ENCODE measurements at regions not wholly inside any gene's neighbourhood (a gene's known extent, or its start where the extent isn't known, plus 50 kb on each side); places are given as distances from the start of the nearest gene placed in this dataset.

GRCh38 chr22:47474895-47475294, 712.4 kb downstream of the TBC1D22A start:
- ATAC-seq, result no peak

- no peak for ATAC-seq
These were observed 712.0 kb downstream of the TBC1D22A start for GRCh38 chr22:47474464-47474863.

DNA sequence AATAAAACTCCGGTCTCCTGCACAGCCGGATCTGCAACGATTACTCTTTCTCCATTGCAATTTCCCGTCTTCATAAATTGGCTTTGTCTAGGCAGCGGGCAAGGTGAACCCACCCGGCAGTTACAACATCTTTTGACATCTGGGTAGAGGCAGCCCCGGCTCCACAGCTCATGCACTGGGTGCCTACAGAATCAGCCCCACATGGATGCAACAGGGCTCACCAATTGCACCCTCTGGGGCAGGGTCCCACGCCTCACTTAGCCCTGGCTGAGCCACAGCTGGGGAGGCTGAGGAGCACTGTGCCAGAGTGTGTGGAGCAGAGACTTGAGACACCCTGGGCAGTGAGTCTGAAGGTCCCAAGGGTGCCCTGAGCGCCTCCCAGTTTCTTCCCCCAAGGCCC, 710.2 kb downstream of the TBC1D22A start:
- no peak for ATAC-seq

GRCh38 chr22:47471406-47471805, 709.0 kb downstream of the TBC1D22A start:
- no peak for ATAC-seq

DNA sequence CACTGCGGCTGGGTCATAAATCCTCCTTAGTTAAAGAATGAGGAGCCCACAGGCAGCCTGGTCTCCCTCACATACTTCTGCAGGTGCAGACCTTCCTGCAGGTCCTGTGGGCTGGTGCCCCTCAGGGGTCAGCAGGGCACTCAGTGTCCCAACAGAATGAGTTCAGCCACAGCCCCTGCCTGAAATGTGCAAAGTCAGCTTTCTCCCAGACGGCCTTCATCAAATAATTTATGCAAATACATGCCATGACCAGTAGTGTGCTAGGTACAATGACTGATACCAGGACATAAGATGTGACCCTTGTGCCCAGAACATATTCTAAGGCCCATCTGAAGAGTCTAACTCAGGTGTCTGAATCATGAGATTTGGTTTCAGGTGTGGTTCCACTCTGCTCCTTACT, 703.4 kb downstream of the TBC1D22A start:
- ATAC-seq, result no peak

DNA sequence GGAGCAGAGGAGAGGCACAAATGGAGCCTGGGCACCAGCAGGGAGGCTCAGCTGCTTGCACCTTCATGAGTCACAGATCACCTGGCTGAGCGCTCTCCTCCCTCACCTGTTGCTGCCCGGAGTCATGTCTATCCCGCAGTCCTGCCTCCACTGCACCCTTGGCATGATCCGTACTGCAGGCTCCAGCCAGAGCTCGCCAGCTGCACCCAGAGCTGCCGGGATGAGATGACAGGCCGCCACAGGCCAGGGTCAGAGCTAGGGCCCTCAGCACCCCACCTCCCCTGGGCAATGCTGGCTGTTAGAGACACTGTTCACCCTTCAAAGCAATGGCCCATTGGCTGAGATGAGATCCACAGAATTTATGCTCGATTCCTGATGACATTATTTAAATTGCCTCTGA, 702.8 kb downstream of the TBC1D22A start:
- no peak for ATAC-seq

GRCh38 chr22:47463220-47463619, 700.8 kb downstream of the TBC1D22A start:
- ATAC-seq, result no peak

- no peak for ATAC-seq
These were observed 698.4 kb downstream of the TBC1D22A start for GRCh38 chr22:47460861-47461260.

DNA sequence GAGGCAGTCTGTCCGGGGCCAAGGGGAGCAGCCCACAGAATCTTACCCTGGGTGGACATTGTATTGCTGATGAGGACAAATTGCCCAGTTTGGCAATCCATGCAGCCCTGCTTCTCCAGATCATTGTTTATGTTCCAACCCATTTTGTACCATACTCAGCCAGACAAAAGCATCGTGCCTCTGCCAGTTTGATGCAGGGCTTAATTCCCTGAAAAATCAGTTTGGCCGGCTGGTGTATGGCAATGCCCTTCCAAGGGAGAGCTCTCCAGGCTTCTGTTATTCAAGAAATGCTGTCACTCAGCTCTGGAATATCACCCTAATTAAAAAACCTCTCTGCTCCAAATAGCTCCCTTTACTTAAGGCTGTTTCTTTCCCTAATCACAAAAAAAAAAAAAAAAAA, 697.7 kb downstream of the TBC1D22A start:
- ATAC-seq, result no peak

GRCh38 chr22:47458348-47458747, 695.9 kb downstream of the TBC1D22A start:
- no peak for ATAC-seq

GRCh38 chr22:47457509-47458300, 695.3 kb downstream of the TBC1D22A start:
- no peak for ATAC-seq

- no peak for ATAC-seq
These were observed 694.6 kb downstream of the TBC1D22A start for GRCh38 chr22:47457021-47457420.

- no peak for ATAC-seq
These were observed 693.6 kb downstream of the TBC1D22A start for GRCh38 chr22:47456031-47456430.

DNA sequence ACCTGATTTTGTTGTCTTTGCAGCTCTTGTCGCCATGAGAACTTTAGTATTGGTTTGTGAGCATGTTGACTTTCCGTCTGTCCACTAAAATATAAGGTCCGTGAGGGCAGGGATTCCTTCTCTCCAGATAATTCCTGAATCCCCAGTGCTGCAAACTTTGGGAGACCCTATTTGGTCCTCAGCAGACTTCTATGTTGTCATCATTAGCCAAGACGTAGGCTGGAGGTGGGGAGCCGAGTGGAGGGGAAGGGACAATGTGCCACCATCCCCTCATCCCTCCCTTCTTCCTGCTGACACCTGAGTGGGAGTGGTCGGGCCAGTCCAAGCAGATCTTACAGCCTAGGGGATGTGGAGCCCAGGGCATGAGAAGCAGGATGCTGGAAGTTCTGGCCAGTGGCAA, 690.6 kb downstream of the TBC1D22A start:
- no peak for ATAC-seq

DNA sequence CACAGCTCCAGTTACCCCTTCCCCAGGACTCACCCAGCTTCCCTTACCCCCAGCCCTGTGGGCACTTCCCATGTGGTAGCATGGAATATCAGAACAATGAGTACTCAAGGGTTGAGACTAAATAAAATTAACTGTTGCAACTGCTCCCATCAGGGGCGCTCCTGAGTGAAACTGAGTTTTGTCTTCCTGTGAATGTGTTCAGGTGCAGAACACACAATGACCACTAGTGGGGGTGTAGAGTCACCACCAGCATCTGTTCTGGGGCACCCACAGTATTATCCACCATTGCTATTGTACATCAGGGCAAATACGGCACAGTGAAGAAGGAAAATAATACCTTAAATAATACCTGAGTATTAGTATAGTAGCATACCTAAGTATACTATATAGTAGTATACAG, 689.7 kb downstream of the TBC1D22A start:
- ATAC-seq, result no peak

- ATAC-seq, result no peak
These were observed 688.5 kb downstream of the TBC1D22A start for GRCh38 chr22:47450876-47451475.

DNA sequence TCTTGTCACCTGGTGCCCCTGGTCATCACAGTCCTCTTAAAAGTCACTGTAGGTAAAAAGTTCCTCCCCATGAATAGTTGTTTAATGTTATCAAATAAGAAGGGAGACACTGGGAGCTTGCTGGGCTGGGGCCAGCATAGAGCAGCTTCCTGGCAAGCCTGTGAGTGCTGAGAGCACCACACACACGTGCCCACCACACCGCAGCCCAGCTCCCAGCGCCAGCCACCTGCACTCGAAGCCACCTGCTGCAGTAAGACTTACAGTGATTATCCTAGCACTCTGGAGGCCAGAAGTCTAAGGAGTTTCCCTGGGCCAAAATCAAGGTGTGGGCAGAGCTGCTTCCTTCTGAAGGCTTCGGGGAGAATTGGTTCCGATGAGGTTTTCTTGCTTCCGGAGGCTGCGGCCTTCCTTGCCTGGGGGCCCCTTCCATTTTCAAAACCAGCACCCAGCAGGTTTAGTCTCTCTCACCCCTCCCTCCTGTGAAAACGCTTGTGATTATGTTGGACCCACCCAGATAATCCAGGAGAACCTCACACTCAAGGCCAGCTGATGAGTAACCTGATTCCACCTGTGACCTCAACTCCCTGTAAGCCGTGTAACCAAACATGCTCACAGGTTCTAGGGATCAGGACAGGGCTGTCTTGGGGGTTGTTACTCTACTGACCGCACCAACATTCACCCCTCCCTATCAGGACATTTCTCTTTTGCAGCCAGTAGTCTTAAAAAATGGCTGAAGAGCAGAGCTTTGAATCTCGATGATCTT, 687.2 kb downstream of the TBC1D22A start:
- ATAC-seq, result no peak

GRCh38 chr22:47448231-47449223, 686.1 kb downstream of the TBC1D22A start:
- no peak for ATAC-seq

DNA sequence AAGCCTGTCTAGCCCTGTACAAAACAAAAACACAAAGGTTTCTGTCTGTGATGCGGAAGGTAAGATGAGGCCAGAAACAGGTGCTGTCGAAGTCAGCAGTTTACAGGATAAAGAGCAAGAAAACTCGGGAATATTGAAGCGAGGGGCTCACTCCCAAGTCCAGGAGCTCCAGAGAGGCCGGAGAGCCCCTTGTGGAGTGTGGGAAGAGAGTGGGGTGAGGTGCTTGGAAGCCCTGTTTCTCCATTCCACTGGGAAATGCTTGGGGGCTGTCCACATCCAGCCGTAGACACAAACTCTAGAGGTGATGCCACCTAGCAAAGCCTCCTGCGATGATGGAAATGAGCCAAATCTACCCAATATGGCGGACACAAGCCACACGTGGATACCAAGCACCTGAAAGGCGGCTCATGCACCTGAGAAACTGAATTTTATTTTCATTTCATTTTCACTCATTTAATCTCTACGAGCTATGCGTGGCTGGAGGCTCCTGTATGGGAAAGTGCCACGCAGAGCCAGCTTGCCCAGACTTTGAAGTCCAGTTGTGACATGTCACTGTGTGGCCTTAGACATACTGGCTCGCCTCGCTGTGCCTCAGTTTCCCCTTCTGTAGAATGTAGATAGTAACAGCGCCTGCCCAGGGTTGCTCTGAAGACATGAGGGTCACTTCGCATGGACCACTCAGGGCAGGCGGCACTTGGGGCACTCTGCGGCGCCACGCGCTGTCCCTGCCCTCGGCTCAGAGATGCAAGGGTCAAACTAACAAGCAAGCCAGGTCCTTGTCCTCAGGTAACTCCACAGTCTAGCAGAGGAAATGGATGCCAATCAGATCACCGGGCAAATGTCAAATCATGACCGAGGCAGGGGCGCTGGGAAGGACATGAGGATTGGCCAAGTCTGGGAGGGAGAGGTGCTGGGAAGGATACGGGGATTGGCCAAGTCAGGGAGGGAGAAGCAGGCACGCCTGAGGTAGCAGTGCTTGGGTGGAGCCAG, 684.7 kb downstream of the TBC1D22A start:
- ATAC-seq, result no peak

GRCh38 chr22:47446331-47446730, 683.9 kb downstream of the TBC1D22A start:
- no peak for ATAC-seq

- ATAC-seq, result no peak
These were observed 683.4 kb downstream of the TBC1D22A start for GRCh38 chr22:47445716-47446290.

All from activated CD4-positive, CD25-positive, alpha-beta regulatory T cell treated with anti-CD3 and anti-CD28 coated beads, Interleukin-2, amount 50 U/mL, for 24 hours (primary cell).